ENCODE measurements at regions not wholly inside any gene's neighbourhood (a gene's known extent, or its start where the extent isn't known, plus 50 kb on each side); places are given as distances from the start of the nearest gene placed in this dataset.

DNA sequence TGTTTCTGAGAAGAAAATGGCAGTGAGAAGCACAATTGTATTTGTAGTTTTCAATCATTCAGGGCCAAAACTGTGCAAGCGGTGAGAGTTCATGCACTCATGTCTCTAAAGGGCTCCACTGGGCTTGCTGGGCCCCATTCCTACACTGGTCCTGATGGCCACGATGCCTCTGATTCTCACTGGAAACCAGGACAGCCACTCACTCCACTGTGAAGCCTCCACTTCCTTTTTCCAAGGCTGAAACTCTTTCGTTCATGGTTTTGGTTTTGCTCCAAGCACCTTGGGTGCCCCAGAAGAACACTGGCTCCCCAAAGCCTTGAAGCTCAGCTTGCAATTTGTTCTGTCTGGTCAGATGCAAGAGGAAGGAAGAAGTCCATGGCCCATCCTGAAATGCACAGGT lies 390.0 kb upstream of the MKI67 start (continued):
- TF ChIP-seq ZFP62 (CRISPR knock-in tag; IDR thresholded peaks at IDR 0.05), result no peak
- TF ChIP-seq CHD4 (IDR thresholded peaks at IDR 0.05; ENCODE audit: borderline replicate concordance, low read length), result no peak
- TF ChIP-seq ARNTL (CRISPR knock-in tag; IDR thresholded peaks at IDR 0.05), result no peak
- TF ChIP-seq TBL1XR1 (IDR thresholded peaks at IDR 0.05; ENCODE audit: borderline replicate concordance, low read length, partially characterized antibody), result no peak

GRCh38 chr10:128517167-128517566 lies 390.9 kb upstream of the MKI67 start:
- H4K20me1 ChIP-seq (ENCODE audit: insufficient read depth, low read length), result no peaks in the 10 kb centered on the region
- H3K4me3 ChIP-seq (replicated peaks in 1 of 3; ENCODE audit: insufficient read depth in 1 of 3, low read depth in 2 of 3, low read length in 3 of 3), result no peak overlapping the region
- H3K4me2 ChIP-seq (ENCODE audit: low read depth, low read length), result no peak overlapping the region
- H3K9me3 ChIP-seq (ENCODE audit: low read length), result no peaks in the 10 kb centered on the region
- H2AFZ ChIP-seq (ENCODE audit: low read length), result no peak overlapping the region
- CTCF ChIA-PET (ENCODE audit: low intra/inter-chr PET ratio, low total read pairs), result no interaction called here
- H3K79me2 ChIP-seq (ENCODE audit: insufficient read depth, low read length), result no peaks in the 10 kb centered on the region
- in situ Hi-C loops (cut with HindIII; ENCODE audit: extremely low pct_ligation_motif_present, low pct_unique_long_range_greater_than_20kb), result no loop called here
- ATAC-seq, result no peak
- H3K27me3 ChIP-seq (ENCODE audit: control insufficient read depth in 1 of 2, insufficient read depth in 2 of 2, low read length in 2 of 2), result peaks cover 3 to 24% of the 10 kb centered on the region in 2 experiments; a peak in 4 of 5 replicates
- H3K27ac ChIP-seq (ENCODE audit: extremely low read length, insufficient read depth, low read length), result no peak overlapping the region
- H3K36me3 ChIP-seq (replicated peaks in 1 of 2; ENCODE audit: control insufficient read depth in 1 of 2, insufficient read depth in 2 of 2, low read length in 2 of 2), result no peaks in the 10 kb centered on the region
- H3K4me1 ChIP-seq (ENCODE audit: insufficient read depth, low read length), result no peaks in the 10 kb centered on the region
- BruUV-seq (replicated peaks), result no TSS peak
- POLR2A ChIA-PET, result no interaction called here
- no peak overlapping the region for H3K9ac ChIP-seq (ENCODE audit: insufficient read depth, low read depth, low read length)
- WGBS (ENCODE audit: low lambda C conversion rate), result 58% methylated on average over 8 of the region's 11 CpGs
- no peak for FAIRE-seq
- no peak for DNase-seq (ENCODE audit: low spot score)
- intact Hi-C loops (cut with micrococcal nuclease; ENCODE audit: unreplicated experiment), result no loop called here
- TF ChIP-seq ZNF101 (CRISPR knock-in tag; IDR thresholded peaks at IDR 0.05; ENCODE audit: borderline replicate concordance, low read depth) (no peak), SRY (CRISPR knock-in tag; IDR thresholded peaks at IDR 0.05) (no peak), THAP11 (CRISPR knock-in tag; IDR thresholded peaks at IDR 0.05) (no peak), NAIF1 (CRISPR knock-in tag; IDR thresholded peaks at IDR 0.05; ENCODE audit: borderline replicate concordance) (no peak), ZNF556 (CRISPR knock-in tag; IDR thresholded peaks at IDR 0.05; ENCODE audit: borderline replicate concordance) (no peak), ZNF775 (CRISPR knock-in tag; IDR thresholded peaks at IDR 0.05; ENCODE audit: borderline replicate concordance) (no peak), ZNF773 (CRISPR knock-in tag; IDR thresholded peaks at IDR 0.05; ENCODE audit: borderline replicate concordance) (no peak), SIX1 (CRISPR knock-in tag; IDR thresholded peaks at IDR 0.05; ENCODE audit: borderline replicate concordance) (no peak), ZFY (CRISPR knock-in tag; IDR thresholded peaks at IDR 0.05) (no peak), JDP2 (CRISPR knock-in tag; IDR thresholded peaks at IDR 0.05; ENCODE audit: borderline replicate concordance) (no peak), RORA (CRISPR knock-in tag; IDR thresholded peaks at IDR 0.05) (no peak), SMARCC2 (IDR thresholded peaks at IDR 0.05) (no peak), HOXA7 (CRISPR knock-in tag; IDR thresholded peaks at IDR 0.05) (no peak), SKI (IDR thresholded peaks at IDR 0.05; ENCODE audit: partially characterized antibody) (no peak)
- TF ChIP-seq, protein P1, sequence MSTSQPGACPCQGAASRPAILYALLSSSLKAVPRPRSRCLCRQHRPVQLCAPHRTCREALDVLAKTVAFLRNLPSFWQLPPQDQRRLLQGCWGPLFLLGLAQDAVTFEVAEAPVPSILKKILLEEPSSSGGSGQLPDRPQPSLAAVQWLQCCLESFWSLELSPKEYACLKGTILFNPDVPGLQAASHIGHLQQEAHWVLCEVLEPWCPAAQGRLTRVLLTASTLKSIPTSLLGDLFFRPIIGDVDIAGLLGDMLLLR (CRISPR knock-in tag; IDR thresholded peaks at IDR 0.05), result no peak
- TF ChIP-seq, protein P2, sequence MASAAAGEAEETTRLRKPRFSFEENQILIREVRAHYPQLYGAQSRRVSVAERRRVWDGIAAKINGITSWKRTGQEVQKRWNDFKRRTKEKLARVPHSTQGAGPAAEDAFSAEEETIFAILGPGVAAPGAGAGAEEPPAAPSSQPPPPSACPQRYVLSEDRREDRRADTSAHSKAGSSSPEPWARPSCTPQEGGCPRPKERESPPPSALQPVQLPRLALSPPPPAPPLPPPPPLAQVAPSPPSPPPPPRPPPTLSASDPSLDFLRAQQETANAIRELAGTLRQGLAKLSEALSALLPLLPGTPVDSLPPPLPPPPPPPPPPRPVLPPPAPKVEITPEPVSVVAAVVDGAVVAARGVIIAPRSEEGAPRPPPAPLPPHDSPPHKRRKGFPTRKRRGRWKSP (CRISPR knock-in tag; IDR thresholded peaks at IDR 0.05), result no peak
- TF ChIP-seq, protein P3, sequence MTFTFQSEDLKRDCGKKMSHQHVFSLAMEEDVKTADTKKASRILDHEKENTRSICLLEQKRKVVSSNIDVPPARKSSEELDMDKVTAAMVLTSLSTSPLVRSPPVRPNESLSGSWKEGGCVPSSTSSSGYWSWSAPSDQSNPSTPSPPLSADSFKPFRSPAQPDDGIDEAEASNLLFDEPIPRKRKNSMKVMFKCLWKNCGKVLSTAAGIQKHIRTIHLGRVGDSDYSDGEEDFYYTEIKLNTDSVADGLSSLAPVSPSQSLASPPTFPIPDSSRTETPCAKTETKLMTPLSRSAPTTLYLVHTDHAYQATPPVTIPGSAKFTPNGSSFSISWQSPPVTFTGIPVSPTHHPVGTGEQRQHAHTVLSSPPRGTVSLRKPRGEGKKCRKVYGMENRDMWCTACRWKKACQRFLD (CRISPR knock-in tag; IDR thresholded peaks at IDR 0.05; ENCODE audit: borderline replicate concordance), result no peak
- TF ChIP-seq, protein P4, sequence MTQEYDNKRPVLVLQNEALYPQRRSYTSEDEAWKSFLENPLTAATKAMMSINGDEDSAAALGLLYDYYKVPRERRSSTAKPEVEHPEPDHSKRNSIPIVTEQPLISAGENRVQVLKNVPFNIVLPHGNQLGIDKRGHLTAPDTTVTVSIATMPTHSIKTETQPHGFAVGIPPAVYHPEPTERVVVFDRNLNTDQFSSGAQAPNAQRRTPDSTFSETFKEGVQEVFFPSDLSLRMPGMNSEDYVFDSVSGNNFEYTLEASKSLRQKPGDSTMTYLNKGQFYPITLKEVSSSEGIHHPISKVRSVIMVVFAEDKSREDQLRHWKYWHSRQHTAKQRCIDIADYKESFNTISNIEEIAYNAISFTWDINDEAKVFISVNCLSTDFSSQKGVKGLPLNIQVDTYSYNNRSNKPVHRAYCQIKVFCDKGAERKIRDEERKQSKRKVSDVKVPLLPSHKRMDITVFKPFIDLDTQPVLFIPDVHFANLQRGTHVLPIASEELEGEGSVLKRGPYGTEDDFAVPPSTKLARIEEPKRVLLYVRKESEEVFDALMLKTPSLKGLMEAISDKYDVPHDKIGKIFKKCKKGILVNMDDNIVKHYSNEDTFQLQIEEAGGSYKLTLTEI (CRISPR knock-in tag; conservative IDR thresholded peaks at IDR 0.05), result no peak

Data from HepG2 (cell line).